Left lung (tissue), 4 donors: ENCODE measurements at regions not wholly inside any gene's neighbourhood (a gene's known extent, or its start where the extent isn't known, plus 50 kb on each side); places are given as distances from the start of the nearest gene placed in this dataset.

Source experiments
- ATAC-seq: fragments of 200-7000 bp; cut with Tn5 transposase; one replicate; pipeline ENCODE4 v1.9.1; 2020; ENCODE audit warnings: moderate library complexity
- DNase-seq, 4 donors: peaks; one replicate each; pipeline ENCODE4 v3.0.0-alpha.2; 2013 to 2020
- H3K27ac ChIP-seq, 2 donors: fragments of 200-600 bp; sonication (generic) in 1 of 2; one replicate each; pipeline versions ENCODE4 v1.5.0 to v1.8.0; 2020 to 2021
- H3K27me3 ChIP-seq, 2 donors: fragments of 200-600 bp; sonication (generic) in 1 of 2; one replicate each; pipeline versions ENCODE4 v1.5.0 to v1.8.0; 2020 to 2021
- H3K36me3 ChIP-seq, 2 donors: fragments of 200-600 bp; sonication (generic) in 1 of 2; one replicate each; pipeline versions ENCODE4 v1.5.0 to v1.8.0; 2020 to 2021
- H3K4me1 ChIP-seq, 2 donors: fragments of 200-600 bp; one replicate each; pipeline ENCODE4 v1.8.0; 2021
- H3K4me3 ChIP-seq, 2 donors: fragments of 200-600 bp; sonication (generic) in 1 of 2; one replicate each; pipeline versions ENCODE4 v1.5.0 to v1.8.0; 2020 to 2021; ENCODE audit warnings: mild to moderate bottlenecking in 1 of 2
- H3K9me3 ChIP-seq, 2 donors: fragments of 200-600 bp; sonication (generic) in 1 of 2; one replicate each; pipeline versions ENCODE4 v1.5.0 to v1.8.0; 2020 to 2021
- CTCF ChIP-seq, 2 donors: fragments of 200-600 bp; sonication (generic) in 1 of 2; IDR thresholded peaks; one replicate each; pipeline versions ENCODE4 v1.5.0 to v1.8.0; 2021; ENCODE audit warnings: antibody characterized with exemption in 2 of 2
- intact Hi-C, 2 donors: fragments of 100-400 bp; cut with DNase I; formaldehyde crosslinking; loops; one replicate each; pipeline versions ENCODE4 v1.11.2 to v1.14.2; 2022
- donor health status: DM: no; HTN: yes; CAD: no.
- donor health status: DM: no; HTN: no; CAD: no.

GRCh38 chr16:6063526-6063925 lies 965.9 kb upstream of the EEF2KMT start:
- TF ChIP-seq CTCF (IDR thresholded peaks at IDR 0.05), result no peak
- no peaks in the 10 kb centered on the region for H3K4me1 ChIP-seq
- ATAC-seq, result no peak
- DNase-seq, result no peak
- H3K27me3 ChIP-seq, result no peaks in the 10 kb centered on the region
- no peak overlapping the region for H3K4me3 ChIP-seq
- no peak overlapping the region for H3K27ac ChIP-seq
- H3K9me3 ChIP-seq, result no peaks in the 10 kb centered on the region
- intact Hi-C loops, result no loop called here
- no peaks in the 10 kb centered on the region for H3K36me3 ChIP-seq

- ATAC-seq, result no peak
- H3K9me3 ChIP-seq, result no peaks in the 10 kb centered on the region
- H3K4me3 ChIP-seq, result no peak overlapping the region
- intact Hi-C loops, result no loop called here
- H3K27ac ChIP-seq, result no peak overlapping the region
- no peaks in the 10 kb centered on the region for H3K27me3 ChIP-seq
- no peak for TF ChIP-seq CTCF (IDR thresholded peaks at IDR 0.05)
- DNase-seq, result no peak
- no peaks in the 10 kb centered on the region for H3K4me1 ChIP-seq
- no peaks in the 10 kb centered on the region for H3K36me3 ChIP-seq
Measured at GRCh38 chr16:6059671-6060070, 962.1 kb upstream of the EEF2KMT start.

GRCh38 chr16:6057821-6058220 lies 960.2 kb upstream of the EEF2KMT start:
- intact Hi-C loops, result no loop called here
- no peaks in the 10 kb centered on the region for H3K27me3 ChIP-seq

GRCh38 chr16:6048017-6048416 lies 950.4 kb upstream of the EEF2KMT start:
- intact Hi-C loops, result no loop called here
- no peaks in the 10 kb centered on the region for H3K27me3 ChIP-seq
- no peak overlapping the region for H3K4me3 ChIP-seq
- no peak overlapping the region for H3K27ac ChIP-seq
- no peaks in the 10 kb centered on the region for H3K36me3 ChIP-seq
- ATAC-seq (no peak), DNase-seq (no peak)
- TF ChIP-seq CTCF (IDR thresholded peaks at IDR 0.05), result no peak
- H3K4me1 ChIP-seq, result no peaks in the 10 kb centered on the region
- no peaks in the 10 kb centered on the region for H3K9me3 ChIP-seq

More at GRCh38 chr16:6057821-6058220, 960.2 kb upstream of the EEF2KMT start:
- TF ChIP-seq CTCF (IDR thresholded peaks at IDR 0.05), result no peak
- H3K36me3 ChIP-seq, result no peaks in the 10 kb centered on the region
- no peak overlapping the region for H3K4me3 ChIP-seq
- H3K9me3 ChIP-seq, result no peaks in the 10 kb centered on the region
- ATAC-seq (no peak), DNase-seq (no peak)
- no peak overlapping the region for H3K27ac ChIP-seq
- H3K4me1 ChIP-seq, result no peaks in the 10 kb centered on the region

GRCh38 chr16:6047325-6047724 lies 949.7 kb upstream of the EEF2KMT start:
- no peak overlapping the region for H3K4me3 ChIP-seq
- no peak for ATAC-seq
- intact Hi-C loops, result no loop called here
- H3K27ac ChIP-seq, result no peak overlapping the region
- no peaks in the 10 kb centered on the region for H3K4me1 ChIP-seq
- no peaks in the 10 kb centered on the region for H3K27me3 ChIP-seq
- no peaks in the 10 kb centered on the region for H3K36me3 ChIP-seq
- no peak for TF ChIP-seq CTCF (IDR thresholded peaks at IDR 0.05)
- H3K9me3 ChIP-seq, result no peaks in the 10 kb centered on the region
- DNase-seq, result no peak
